Stimulated activated CD4-positive, alpha-beta T cell treated with anti-CD3 and anti-CD28 coated beads, Interleukin-1b, Interleukin-23, amount 100 ng/mL, for 4 hours (primary cell): ENCODE measurements at regions not wholly inside any gene's neighbourhood (a gene's known extent, or its start where the extent isn't known, plus 50 kb on each side); places are given as distances from the start of the nearest gene placed in this dataset.

ENCODE experiments used
- DNase-seq, 2 donors: peaks; one replicate each; pipeline ENCODE4 v3.0.0-alpha.2; 2020; ENCODE audit warnings: low read depth in 2 of 2

GRCh38 chr1:234845097-234845660, 235.2 kb upstream of the IRF2BP2 start:
- peak in 1 of 2 donors; percentile 9 for DNase-seq

GRCh38 chr1:234844479-234845031, 234.6 kb upstream of the IRF2BP2 start:
- DNase-seq, result no peak

GRCh38 chr1:234843946-234844345, 234.0 kb upstream of the IRF2BP2 start:
- DNase-seq, result no peak

GRCh38 chr1:234842726-234843641, 233.0 kb upstream of the IRF2BP2 start:
- DNase-seq, result peak; percentile 61 to 66

- DNase-seq, result no peak
These were observed 231.8 kb upstream of the IRF2BP2 start for GRCh38 chr1:234841710-234842231.

GRCh38 chr1:234841281-234841680, 231.3 kb upstream of the IRF2BP2 start:
- no peak for DNase-seq

- DNase-seq, result no peak
These were observed 230.9 kb upstream of the IRF2BP2 start for GRCh38 chr1:234840843-234841242.

GRCh38 chr1:234840253-234840652, 230.3 kb upstream of the IRF2BP2 start:
- no peak for DNase-seq

GRCh38 chr1:234839663-234840062, 229.7 kb upstream of the IRF2BP2 start:
- no peak for DNase-seq

GRCh38 chr1:234838820-234839219, 228.8 kb upstream of the IRF2BP2 start:
- DNase-seq, result no peak

- no peak for DNase-seq
These were observed 228.2 kb upstream of the IRF2BP2 start for GRCh38 chr1:234838182-234838581.

GRCh38 chr1:234837713-234838112, 227.7 kb upstream of the IRF2BP2 start:
- no peak for DNase-seq

- no peak for DNase-seq
These were observed 226.9 kb upstream of the IRF2BP2 start for GRCh38 chr1:234836776-234837357.

GRCh38 chr1:234836045-234836681, 226.2 kb upstream of the IRF2BP2 start:
- DNase-seq, result no peak

- DNase-seq, result no peak
These were observed 225.3 kb upstream of the IRF2BP2 start for GRCh38 chr1:234835239-234835638.

- DNase-seq, result no peak
These were observed 223.7 kb upstream of the IRF2BP2 start for GRCh38 chr1:234833646-234834045.

GRCh38 chr1:234833118-234833517, 223.1 kb upstream of the IRF2BP2 start:
- no peak for DNase-seq

- DNase-seq, result no peak
These were observed 217.7 kb upstream of the IRF2BP2 start for GRCh38 chr1:234827656-234828055.

GRCh38 chr1:234827181-234827580, 217.2 kb upstream of the IRF2BP2 start:
- DNase-seq, result no peak

GRCh38 chr1:234826352-234826751, 216.4 kb upstream of the IRF2BP2 start:
- DNase-seq, result no peak

GRCh38 chr1:234825498-234826165, 215.7 kb upstream of the IRF2BP2 start:
- no peak for DNase-seq
